ENCODE measurements at regions not wholly inside any gene's neighbourhood (a gene's known extent, or its start where the extent isn't known, plus 50 kb on each side); places are given as distances from the start of the nearest gene placed in this dataset.
"Not testable (repeated sequence)": the region's sequence is repeated elsewhere in the genome, so short reads cannot be mapped to it uniquely, and the experiment has no call there.

DNA sequence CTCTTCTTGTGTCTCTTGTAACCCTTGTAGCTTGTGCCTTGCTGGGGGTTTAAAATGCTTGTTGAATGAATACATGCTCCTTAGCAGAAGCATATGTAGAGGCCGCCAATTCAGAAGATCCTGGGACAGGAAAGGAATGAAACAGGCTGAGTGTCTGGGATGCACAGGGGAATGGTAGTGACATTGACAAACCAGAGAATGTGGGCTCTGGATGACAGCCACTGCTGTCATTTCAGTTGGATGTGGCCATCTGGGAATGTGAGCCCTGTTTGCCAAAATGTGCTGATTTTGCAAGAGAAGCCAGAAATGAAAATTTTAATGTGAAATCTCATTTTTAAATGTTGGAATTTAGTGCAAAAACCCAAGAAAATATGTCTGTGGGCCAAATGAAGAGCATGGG is 136.8 kb downstream of the DACT1 start:
- DNase-seq (ENCODE audit: extremely low spot score, unreplicated experiment), result no peak
- Mint-ChIP-seq H3K36me3 (ENCODE audit: unreplicated experiment) (no peaks in the 10 kb centered on the region), H3K27me3 (ENCODE audit: unreplicated experiment) (no peaks in the 10 kb centered on the region), H3K4me1 (ENCODE audit: unreplicated experiment) (peaks cover 24% of the 10 kb centered on the region), H3K9me3 (ENCODE audit: unreplicated experiment) (no peaks in the 10 kb centered on the region), H3K4me3 (ENCODE audit: unreplicated experiment) (no peak overlapping the region), H3K27ac (ENCODE audit: unreplicated experiment) (no peak overlapping the region)
- TF ChIP-seq, protein P1, sequence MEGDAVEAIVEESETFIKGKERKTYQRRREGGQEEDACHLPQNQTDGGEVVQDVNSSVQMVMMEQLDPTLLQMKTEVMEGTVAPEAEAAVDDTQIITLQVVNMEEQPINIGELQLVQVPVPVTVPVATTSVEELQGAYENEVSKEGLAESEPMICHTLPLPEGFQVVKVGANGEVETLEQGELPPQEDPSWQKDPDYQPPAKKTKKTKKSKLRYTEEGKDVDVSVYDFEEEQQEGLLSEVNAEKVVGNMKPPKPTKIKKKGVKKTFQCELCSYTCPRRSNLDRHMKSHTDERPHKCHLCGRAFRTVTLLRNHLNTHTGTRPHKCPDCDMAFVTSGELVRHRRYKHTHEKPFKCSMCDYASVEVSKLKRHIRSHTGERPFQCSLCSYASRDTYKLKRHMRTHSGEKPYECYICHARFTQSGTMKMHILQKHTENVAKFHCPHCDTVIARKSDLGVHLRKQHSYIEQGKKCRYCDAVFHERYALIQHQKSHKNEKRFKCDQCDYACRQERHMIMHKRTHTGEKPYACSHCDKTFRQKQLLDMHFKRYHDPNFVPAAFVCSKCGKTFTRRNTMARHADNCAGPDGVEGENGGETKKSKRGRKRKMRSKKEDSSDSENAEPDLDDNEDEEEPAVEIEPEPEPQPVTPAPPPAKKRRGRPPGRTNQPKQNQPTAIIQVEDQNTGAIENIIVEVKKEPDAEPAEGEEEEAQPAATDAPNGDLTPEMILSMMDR (IDR thresholded peaks at IDR 0.05), result no peak

DNA sequence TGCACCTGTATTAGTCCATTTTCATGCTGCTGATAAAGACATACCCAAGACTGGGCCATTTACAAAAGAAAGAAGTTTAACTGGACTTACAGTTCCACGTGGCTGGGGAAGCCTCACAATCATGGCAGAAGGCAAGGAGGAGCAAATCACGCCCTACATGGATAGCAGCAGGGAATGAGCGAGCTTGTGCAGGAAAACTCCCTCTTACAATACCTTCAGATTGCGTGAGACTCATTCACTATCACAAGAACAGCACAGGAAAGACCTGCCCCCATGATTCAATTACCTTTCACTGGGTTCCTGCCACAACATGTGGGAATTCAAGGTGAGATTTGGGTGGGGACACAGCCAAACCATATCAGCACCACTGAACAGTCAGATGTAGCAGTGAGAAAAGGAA is 137.4 kb downstream of the DACT1 start:
- H3K4me1 Mint-ChIP-seq (ENCODE audit: unreplicated experiment), result peaks cover 24% of the 10 kb centered on the region
- not testable (repeated sequence) for H3K27ac Mint-ChIP-seq (ENCODE audit: unreplicated experiment); H3K36me3 Mint-ChIP-seq (ENCODE audit: unreplicated experiment); DNase-seq (ENCODE audit: extremely low spot score, unreplicated experiment); H3K27me3 Mint-ChIP-seq (ENCODE audit: unreplicated experiment); H3K4me3 Mint-ChIP-seq (ENCODE audit: unreplicated experiment); H3K9me3 Mint-ChIP-seq (ENCODE audit: unreplicated experiment)

DNA sequence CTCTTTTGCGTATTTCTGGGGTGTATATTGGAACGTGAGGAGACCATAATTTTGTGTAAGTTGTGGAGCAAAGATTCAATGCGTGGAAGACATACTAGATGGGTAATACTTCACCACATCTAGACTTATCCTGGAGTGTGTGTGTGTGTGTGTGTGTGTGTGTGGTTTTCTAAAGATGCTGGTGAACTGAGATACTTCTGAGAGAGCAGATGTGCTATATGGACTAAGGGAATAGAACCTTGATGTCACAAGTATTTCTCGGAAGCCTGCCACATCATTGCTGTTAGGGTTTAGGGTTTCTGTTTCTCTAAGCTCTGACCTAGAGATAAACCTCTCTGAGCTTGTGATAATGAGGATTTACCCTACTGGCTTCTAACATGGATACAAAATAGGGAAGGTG is 138.8 kb downstream of the DACT1 start:
- Mint-ChIP-seq H3K27me3 (ENCODE audit: unreplicated experiment) (no peaks in the 10 kb centered on the region), H3K9me3 (ENCODE audit: unreplicated experiment) (no peaks in the 10 kb centered on the region), H3K4me1 (ENCODE audit: unreplicated experiment) (peaks cover 24% of the 10 kb centered on the region), H3K36me3 (ENCODE audit: unreplicated experiment) (no peaks in the 10 kb centered on the region), H3K4me3 (ENCODE audit: unreplicated experiment) (no peak overlapping the region), H3K27ac (ENCODE audit: unreplicated experiment) (peak overlapping the region; percentile 74)
- TF ChIP-seq, protein P1 (IDR thresholded peaks at IDR 0.05), result no peak
- no peak for DNase-seq (ENCODE audit: extremely low spot score, unreplicated experiment)

DNA sequence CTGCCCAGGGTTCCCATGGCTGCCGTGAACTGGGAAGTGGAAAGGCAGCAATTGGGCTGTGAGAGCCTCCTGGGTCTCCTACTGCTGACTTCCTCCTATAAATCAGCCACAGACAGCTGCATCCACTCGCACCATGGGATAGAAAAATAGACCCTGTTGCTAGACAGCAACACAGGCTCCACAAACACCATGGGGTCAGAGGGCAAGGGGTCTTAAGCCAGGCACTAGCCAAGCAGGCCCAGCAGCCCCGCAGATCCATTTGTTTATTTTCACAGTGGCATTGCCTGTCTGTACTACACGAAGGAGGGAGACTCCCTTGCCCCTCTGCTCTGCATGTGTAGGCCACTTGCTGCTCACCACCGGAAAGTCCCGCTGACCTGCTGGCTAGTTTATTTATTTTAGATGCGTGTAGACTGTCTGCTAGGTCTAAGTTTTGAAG is 139.8 kb downstream of the DACT1 start:
- H3K9me3 Mint-ChIP-seq (ENCODE audit: unreplicated experiment), result no peaks in the 10 kb centered on the region
- no peak overlapping the region for H3K4me3 Mint-ChIP-seq (ENCODE audit: unreplicated experiment)
- no peak for DNase-seq (ENCODE audit: extremely low spot score, unreplicated experiment)
- peak overlapping the region; percentile 74 for H3K27ac Mint-ChIP-seq (ENCODE audit: unreplicated experiment)
- TF ChIP-seq, protein P1 (IDR thresholded peaks at IDR 0.05), result no peak
- no peaks in the 10 kb centered on the region for H3K36me3 Mint-ChIP-seq (ENCODE audit: unreplicated experiment)
- H3K27me3 Mint-ChIP-seq (ENCODE audit: unreplicated experiment), result no peaks in the 10 kb centered on the region
- peaks cover 24% of the 10 kb centered on the region for H3K4me1 Mint-ChIP-seq (ENCODE audit: unreplicated experiment)

DNA sequence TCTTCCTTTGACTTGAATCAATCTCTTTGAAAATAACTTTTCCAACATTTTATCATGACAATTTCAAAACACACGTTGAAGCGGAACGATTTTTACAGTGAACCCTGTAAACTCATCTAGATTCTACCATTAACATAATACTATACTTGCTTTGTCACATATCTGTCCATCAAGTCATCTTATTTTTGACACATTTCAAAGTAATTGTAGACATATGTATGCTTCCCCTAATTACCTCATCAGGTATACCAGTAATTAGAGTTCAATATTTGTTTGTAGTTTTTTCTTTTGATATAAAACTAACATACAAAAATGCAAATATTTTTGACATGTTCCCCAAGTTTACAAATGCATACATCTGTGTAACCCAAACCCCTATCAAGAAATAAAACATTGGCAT is 140.4 kb downstream of the DACT1 start:
- Mint-ChIP-seq H3K4me1 (ENCODE audit: unreplicated experiment) (peaks cover 24% of the 10 kb centered on the region), H3K36me3 (ENCODE audit: unreplicated experiment) (no peaks in the 10 kb centered on the region), H3K27me3 (ENCODE audit: unreplicated experiment) (no peaks in the 10 kb centered on the region), H3K27ac (ENCODE audit: unreplicated experiment) (peak overlapping the region; percentile 74), H3K4me3 (ENCODE audit: unreplicated experiment) (no peak overlapping the region), H3K9me3 (ENCODE audit: unreplicated experiment) (no peaks in the 10 kb centered on the region)
- DNase-seq (ENCODE audit: extremely low spot score, unreplicated experiment), result no peak
- TF ChIP-seq, protein P1 (IDR thresholded peaks at IDR 0.05), result no peak

DNA sequence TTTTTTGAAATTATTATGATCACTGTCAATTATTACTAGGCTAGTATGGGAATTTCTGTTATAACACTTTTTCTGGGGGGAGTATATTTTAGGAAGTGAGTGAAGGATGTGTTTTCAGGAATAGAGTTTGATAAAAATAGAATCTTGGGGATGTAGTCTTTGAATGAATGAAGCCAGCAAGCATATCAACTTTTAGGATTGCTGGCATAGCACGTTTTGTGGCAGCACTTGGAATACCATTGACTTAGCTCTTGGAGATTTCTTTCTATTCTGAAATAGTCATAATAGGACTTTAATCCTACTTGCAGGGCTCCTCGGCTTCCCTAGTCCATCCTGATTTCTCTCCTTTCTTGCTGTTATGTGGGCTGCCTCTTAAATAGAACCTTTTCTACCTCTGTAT is 141.6 kb downstream of the DACT1 start:
- Mint-ChIP-seq H3K4me3 (ENCODE audit: unreplicated experiment) (no peak overlapping the region), H3K9me3 (ENCODE audit: unreplicated experiment) (no peaks in the 10 kb centered on the region), H3K4me1 (ENCODE audit: unreplicated experiment) (peaks cover 22% of the 10 kb centered on the region), H3K27ac (ENCODE audit: unreplicated experiment) (no peak overlapping the region), H3K36me3 (ENCODE audit: unreplicated experiment) (no peaks in the 10 kb centered on the region), H3K27me3 (ENCODE audit: unreplicated experiment) (no peaks in the 10 kb centered on the region)
- no peak for DNase-seq (ENCODE audit: extremely low spot score, unreplicated experiment)
- TF ChIP-seq, protein P1 (IDR thresholded peaks at IDR 0.05), result no peak

Data from osteocyte (in vitro differentiated cells).